ENCODE measurements at regions not wholly inside any gene's neighbourhood (a gene's known extent, or its start where the extent isn't known, plus 50 kb on each side); places are given as distances from the start of the nearest gene placed in this dataset.

- H3K9me3 Mint-ChIP-seq, result peaks cover 0 to 6% (median 3%) of the 10 kb centered on the region in 7 donors
Observed at GRCh38 chr7:145347271-145347670, 511.4 kb upstream of the TPK1 start.

DNA sequence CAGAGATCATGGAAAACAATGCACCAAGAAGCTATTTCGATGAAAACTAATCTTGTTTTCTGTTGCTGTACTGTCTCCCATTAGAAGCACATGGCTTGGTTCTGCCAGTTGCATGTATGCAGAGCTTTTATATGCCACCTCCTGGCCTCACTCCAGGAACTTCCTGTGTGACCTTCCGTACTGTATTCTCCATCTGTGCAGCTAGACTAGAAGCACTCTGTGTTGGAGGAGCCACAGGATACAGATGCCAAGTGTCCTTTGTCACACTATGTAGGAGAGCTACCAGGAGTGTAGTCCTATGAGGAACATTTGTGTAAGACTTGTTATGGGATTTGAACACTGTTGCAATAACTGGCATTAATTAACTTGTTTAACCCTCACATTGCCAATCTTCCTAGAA, 503.5 kb upstream of the TPK1 start:
- Histone ChIP-seq H4K20me1 (ENCODE audit: insufficient read depth, low read length) (no peaks in the 10 kb centered on the region), H3K4me1 (ENCODE audit: control insufficient read depth in 1 of 2, insufficient read depth in 2 of 2, low read length in 2 of 2) (no peaks in the 10 kb centered on the region), H3K27me3 (ENCODE audit: control insufficient read depth in 2 of 2, insufficient read depth in 2 of 2, low read length in 2 of 2) (no peaks in the 10 kb centered on the region), H3K4me3 (replicated peaks in 1 of 3; ENCODE audit: low read depth in 2 of 3, low read length in 3 of 3) (no peak overlapping the region), H3K9me3 (replicated peaks in 1 of 2; ENCODE audit: control insufficient read depth in 1 of 2, insufficient read depth in 1 of 2, low read length in 2 of 2) (peaks cover 7 to 16% of the 10 kb centered on the region in 2 donors), H3K27ac (ENCODE audit: low read depth in 1 of 2, low read length in 2 of 2) (no peak overlapping the region), H3K36me3 (replicated peaks in 1 of 2; ENCODE audit: control insufficient read depth in 1 of 2, insufficient read depth in 2 of 2, low read length in 2 of 2) (no peaks in the 10 kb centered on the region), H3K9ac (ENCODE audit: insufficient read depth, low read length, poor library complexity, severe bottlenecking) (no peak overlapping the region), H3K4me2 (replicated peaks; ENCODE audit: extremely low read depth, low read length, poor library complexity, severe bottlenecking) (no peak overlapping the region), H3K79me2 (ENCODE audit: insufficient read depth, low read length) (no peaks in the 10 kb centered on the region), H2AFZ (ENCODE audit: insufficient read depth, low read depth, low read length, poor library complexity, severe bottlenecking) (no peak overlapping the region)
- no peaks in the 10 kb centered on the region for H3K27me3 Mint-ChIP-seq (ENCODE audit: low read depth in 3 of 3)
- intact Hi-C loops (cut with micrococcal nuclease), result no loop called here
- peaks cover 0 to 7% (median 4%) of the 10 kb centered on the region in 7 donors for H3K9me3 Mint-ChIP-seq
- DNase-seq, result no peak
- no peaks in the 10 kb centered on the region for H3K4me1 Mint-ChIP-seq
- WGBS (ENCODE audit: insufficient coverage), result 80% methylated on average over 2 of the region's 2 CpGs
- TF ChIP-seq, protein P1, sequence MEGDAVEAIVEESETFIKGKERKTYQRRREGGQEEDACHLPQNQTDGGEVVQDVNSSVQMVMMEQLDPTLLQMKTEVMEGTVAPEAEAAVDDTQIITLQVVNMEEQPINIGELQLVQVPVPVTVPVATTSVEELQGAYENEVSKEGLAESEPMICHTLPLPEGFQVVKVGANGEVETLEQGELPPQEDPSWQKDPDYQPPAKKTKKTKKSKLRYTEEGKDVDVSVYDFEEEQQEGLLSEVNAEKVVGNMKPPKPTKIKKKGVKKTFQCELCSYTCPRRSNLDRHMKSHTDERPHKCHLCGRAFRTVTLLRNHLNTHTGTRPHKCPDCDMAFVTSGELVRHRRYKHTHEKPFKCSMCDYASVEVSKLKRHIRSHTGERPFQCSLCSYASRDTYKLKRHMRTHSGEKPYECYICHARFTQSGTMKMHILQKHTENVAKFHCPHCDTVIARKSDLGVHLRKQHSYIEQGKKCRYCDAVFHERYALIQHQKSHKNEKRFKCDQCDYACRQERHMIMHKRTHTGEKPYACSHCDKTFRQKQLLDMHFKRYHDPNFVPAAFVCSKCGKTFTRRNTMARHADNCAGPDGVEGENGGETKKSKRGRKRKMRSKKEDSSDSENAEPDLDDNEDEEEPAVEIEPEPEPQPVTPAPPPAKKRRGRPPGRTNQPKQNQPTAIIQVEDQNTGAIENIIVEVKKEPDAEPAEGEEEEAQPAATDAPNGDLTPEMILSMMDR (IDR thresholded peaks at IDR 0.05), result no peak
- H3K36me3 Mint-ChIP-seq, result no peaks in the 10 kb centered on the region
- no peak overlapping the region for H3K27ac Mint-ChIP-seq
- H3K4me3 Mint-ChIP-seq, result no peak overlapping the region

More at GRCh38 chr7:145347271-145347670, 511.4 kb upstream of the TPK1 start:
- H3K4me2 ChIP-seq (replicated peaks; ENCODE audit: extremely low read depth, low read length, poor library complexity, severe bottlenecking), result no peak overlapping the region
- H3K9me3 ChIP-seq (replicated peaks in 1 of 2; ENCODE audit: control insufficient read depth in 1 of 2, insufficient read depth in 1 of 2, low read length in 2 of 2), result peaks cover 0 to 9% of the 10 kb centered on the region in 2 donors
- Mint-ChIP-seq H3K4me1 (no peaks in the 10 kb centered on the region), H3K36me3 (no peaks in the 10 kb centered on the region), H3K27me3 (ENCODE audit: low read depth in 3 of 3) (peaks cover 0 to 2% (median 0%) of the 10 kb centered on the region in 3 donors), H3K27ac (no peak overlapping the region), H3K4me3 (no peak overlapping the region)
- intact Hi-C loops (cut with micrococcal nuclease), result no loop called here
- DNase-seq, result no peak
- H3K4me1 ChIP-seq (ENCODE audit: control insufficient read depth in 1 of 2, insufficient read depth in 2 of 2, low read length in 2 of 2), result no peaks in the 10 kb centered on the region
- H3K36me3 ChIP-seq (replicated peaks in 1 of 2; ENCODE audit: control insufficient read depth in 1 of 2, insufficient read depth in 2 of 2, low read length in 2 of 2), result no peaks in the 10 kb centered on the region
- TF ChIP-seq, protein P1 (IDR thresholded peaks at IDR 0.05), result no peak
- H4K20me1 ChIP-seq (ENCODE audit: insufficient read depth, low read length), result no peaks in the 10 kb centered on the region
- no peak overlapping the region for H3K4me3 ChIP-seq (replicated peaks in 1 of 3; ENCODE audit: low read depth in 2 of 3, low read length in 3 of 3)
- 90% methylated on average over 2 of the region's 8 CpGs for WGBS (ENCODE audit: insufficient coverage)
- H3K9ac ChIP-seq (ENCODE audit: insufficient read depth, low read length, poor library complexity, severe bottlenecking), result no peak overlapping the region
- H2AFZ ChIP-seq (ENCODE audit: insufficient read depth, low read depth, low read length, poor library complexity, severe bottlenecking), result no peak overlapping the region
- no peak overlapping the region for H3K27ac ChIP-seq (ENCODE audit: low read depth in 1 of 2, low read length in 2 of 2)
- H3K27me3 ChIP-seq (ENCODE audit: control insufficient read depth in 2 of 2, insufficient read depth in 2 of 2, low read length in 2 of 2), result no peaks in the 10 kb centered on the region
- H3K79me2 ChIP-seq (ENCODE audit: insufficient read depth, low read length), result no peaks in the 10 kb centered on the region
